HEK293 (cell line): ENCODE measurements at regions not wholly inside any gene's neighbourhood (a gene's known extent, or its start where the extent isn't known, plus 50 kb on each side); places are given as distances from the start of the nearest gene placed in this dataset.

Source experiments
- CTCF ChIP-seq: fragments of 450-650 bp; formaldehyde crosslinking; IDR thresholded peaks from 2 replicates; pipeline ENCODE4 v1.5.1; 2016; ENCODE audit warnings: missing biosample characterization, missing genetic modification characterization
- REST ChIP-seq: fragments of 450-650 bp; formaldehyde crosslinking; IDR thresholded peaks from 2 replicates; pipeline ENCODE4 v1.5.1; 2016; ENCODE audit warnings: missing biosample characterization, missing genetic modification characterization
- ZNF274 ChIP-seq, 2 experiments: fragments of 200-500 bp in 1 of 2; fragments of 450-650 bp in 1 of 2; sonication (Bioruptor generic) in 1 of 2; formaldehyde crosslinking in 1 of 2; IDR thresholded peaks; 2 replicates each; pipeline versions ENCODE4 v1.5.1 to v1.6.1; 2014 to 2016; ENCODE audit warnings: borderline replicate concordance in 1 of 2, inconsistent platforms in 1 of 2, low read length in 1 of 2, missing biosample characterization in 1 of 2, missing genetic modification characterization in 1 of 2
- ZSCAN16 ChIP-seq: fragments of 450-650 bp; formaldehyde crosslinking; IDR thresholded peaks from 2 replicates; pipeline ENCODE4 v1.5.1; 2016; ENCODE audit warnings: missing biosample characterization, missing genetic modification characterization

GRCh38 chr3:34862456-34862855 lies 776.9 kb upstream of the ARPP21 start:
- TF ChIP-seq ZNF274 (IDR thresholded peaks at IDR 0.05; ENCODE audit: low read length) = no peak
- no peak for TF ChIP-seq ZNF274 (tag by site-specific recombination; IDR thresholded peaks at IDR 0.05; ENCODE audit: borderline replicate concordance)
- no peak for TF ChIP-seq CTCF
- TF ChIP-seq ZSCAN16 (tag by site-specific recombination) = no peak
- TF ChIP-seq REST (tag by site-specific recombination) = no peak
